Naive B cell (primary cell): ENCODE measurements at regions not wholly inside any gene's neighbourhood (a gene's known extent, or its start where the extent isn't known, plus 50 kb on each side); places are given as distances from the start of the nearest gene placed in this dataset.
"Not testable (repeated sequence)": the region's sequence is repeated elsewhere in the genome, so short reads cannot be mapped to it uniquely, and the experiment has no call there.

ENCODE experiments used
- ATAC-seq, 2 donors: fragments of 150-1000 bp; cut with Tn5 transposase; 2 replicates each; pipeline ENCODE4 v1.10.0; 2021; ENCODE audit warnings: low read depth in 2 of 2, mild to moderate bottlenecking in 2 of 2, moderate library complexity in 2 of 2
- DNase-seq: peaks from one replicate; pipeline ENCODE4 v3.0.0; 2022
- H3K27ac Mint-ChIP-seq, 6 donors: one replicate each; pipeline ENCODE4 v1.8.0; 2020 to 2022; ENCODE audit warnings: mild to moderate bottlenecking in 6 of 6, mixed read lengths in 6 of 6, moderate library complexity in 5 of 6, inconsistent platforms in 2 of 6
- H3K27me3 Mint-ChIP-seq, 3 donors: one replicate each; pipeline ENCODE4 v1.8.0; 2021 to 2022; ENCODE audit warnings: mixed read lengths in 3 of 3, mild to moderate bottlenecking in 1 of 3
- H3K36me3 Mint-ChIP-seq, 2 donors: one replicate each; pipeline ENCODE4 v1.8.0; 2020 to 2022; ENCODE audit warnings: mixed read lengths in 2 of 2, inconsistent platforms in 1 of 2, mild to moderate bottlenecking in 1 of 2
- H3K4me1 Mint-ChIP-seq, 3 donors: one replicate each; pipeline ENCODE4 v1.8.0; 2020 to 2022; ENCODE audit warnings: mixed read lengths in 3 of 3, inconsistent platforms in 1 of 3, mild to moderate bottlenecking in 1 of 3, moderate library complexity in 1 of 3
- H3K4me3 Mint-ChIP-seq, 8 donors: one replicate each; pipeline ENCODE4 v1.8.0; 2020 to 2022; ENCODE audit warnings: mild to moderate bottlenecking in 8 of 8, mixed read lengths in 8 of 8, moderate library complexity in 8 of 8, inconsistent platforms in 2 of 8
- H3K9me3 Mint-ChIP-seq, 7 donors: one replicate each; pipeline ENCODE4 v1.8.0; 2020 to 2022; ENCODE audit warnings: mixed read lengths in 7 of 7, mild to moderate bottlenecking in 5 of 7, inconsistent platforms in 2 of 7, moderate library complexity in 1 of 7

DNA sequence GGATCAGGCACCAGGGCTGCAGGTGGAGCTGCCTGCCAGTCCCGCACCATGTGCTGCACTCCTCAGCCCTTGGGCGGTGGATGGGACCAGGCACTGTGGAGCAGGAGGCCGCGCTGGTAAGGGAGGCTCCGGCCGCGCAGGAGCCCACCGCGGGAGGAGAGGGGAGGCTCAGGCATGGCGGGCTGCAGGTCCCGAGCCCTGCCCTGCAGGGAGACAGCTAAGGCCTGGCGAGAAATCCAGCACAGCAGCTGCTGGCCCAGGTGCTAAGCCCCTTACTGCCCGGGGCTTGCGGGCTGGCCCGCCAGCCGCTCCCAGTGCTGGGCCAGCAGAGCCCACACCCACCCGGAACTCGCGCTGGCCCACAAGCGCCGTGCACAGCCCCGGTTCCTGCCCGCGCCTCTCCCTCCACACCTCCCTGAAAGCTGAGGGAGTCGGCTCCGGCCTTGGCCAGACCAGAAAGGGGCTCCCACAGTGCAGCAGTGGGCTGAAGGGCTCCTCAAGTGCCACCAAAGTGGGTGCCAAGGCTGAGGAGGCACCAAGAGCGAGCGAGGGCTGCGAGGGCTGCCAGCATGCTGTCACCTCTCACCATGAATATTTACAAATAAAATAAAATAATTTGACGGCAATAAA, 294.7 kb downstream of the CD109 start:
- peaks cover 0 to 19% (median 3%) of the 10 kb centered on the region in 7 donors for H3K9me3 Mint-ChIP-seq
- not testable (repeated sequence) for H3K4me3 Mint-ChIP-seq, DNase-seq, H3K4me1 Mint-ChIP-seq, H3K36me3 Mint-ChIP-seq, ATAC-seq, H3K27me3 Mint-ChIP-seq, H3K27ac Mint-ChIP-seq

DNA sequence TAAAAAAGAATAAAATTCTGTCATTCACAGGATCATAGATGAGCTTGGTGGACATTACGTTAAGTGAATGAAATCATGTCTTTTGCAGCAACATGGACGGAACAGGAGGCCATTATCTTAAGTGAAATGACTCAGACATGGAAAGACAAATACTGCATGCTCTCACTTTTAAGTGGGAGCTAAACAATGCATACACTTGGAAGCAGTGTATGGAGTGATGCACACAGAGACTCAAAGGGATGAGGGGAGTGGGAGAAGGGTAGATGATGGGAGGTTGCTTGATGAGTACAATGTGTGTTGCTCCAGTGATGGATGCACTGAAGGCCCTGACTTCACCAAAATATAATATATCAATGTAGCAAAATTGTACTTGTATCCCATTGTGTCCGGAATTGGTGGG, 293.4 kb downstream of the CD109 start:
- Mint-ChIP-seq H3K27me3 (no peaks in the 10 kb centered on the region), H3K27ac (no peak overlapping the region), H3K9me3 (peaks cover 0 to 19% (median 3%) of the 10 kb centered on the region in 7 donors), H3K4me3 (no peak overlapping the region), H3K4me1 (no peaks in the 10 kb centered on the region), H3K36me3 (peaks cover 0 to 5% of the 10 kb centered on the region in 2 donors)
- ATAC-seq = no peak
- DNase-seq = no peak

GRCh38 chr6:73985891-73986290, 289.9 kb downstream of the CD109 start:
- Mint-ChIP-seq H3K9me3 (peaks cover 3 to 30% (median 7%) of the 10 kb centered on the region in 7 donors), H3K27me3 (no peaks in the 10 kb centered on the region), H3K4me3 (no peak overlapping the region), H3K4me1 (no peaks in the 10 kb centered on the region), H3K27ac (no peak overlapping the region), H3K36me3 (peaks cover 0 to 5% of the 10 kb centered on the region in 2 donors)
- ATAC-seq (no peak), DNase-seq (no peak)

DNA sequence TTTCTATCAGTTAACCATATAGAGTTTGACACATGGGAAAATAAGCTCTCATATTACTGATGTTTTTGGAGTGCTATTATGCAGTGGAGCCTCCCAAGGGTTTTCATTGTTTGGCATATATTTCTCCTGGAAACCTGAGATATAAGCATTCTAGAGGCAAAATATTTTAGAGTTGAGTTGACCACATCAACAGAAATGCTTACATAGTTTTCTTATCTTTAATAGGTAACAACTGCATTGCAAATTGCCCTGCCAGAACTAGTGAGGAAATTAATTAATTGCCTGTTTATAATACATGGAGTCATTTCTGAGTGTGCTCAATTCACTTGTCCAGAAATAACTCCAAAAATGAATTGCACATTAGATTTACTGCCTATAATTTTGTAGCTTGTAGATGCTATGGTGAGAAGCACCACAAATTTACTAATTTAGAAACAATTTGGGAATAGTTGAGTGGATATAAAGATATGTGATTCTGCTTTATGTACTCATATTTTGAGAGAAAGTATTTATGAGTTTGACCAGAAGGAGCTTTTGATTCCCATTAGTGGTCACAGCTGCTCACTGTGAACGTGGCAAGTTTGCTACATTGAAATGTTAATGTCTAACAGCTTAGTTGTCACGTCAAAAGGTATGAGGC, 288.7 kb downstream of the CD109 start:
- no peaks in the 10 kb centered on the region for H3K27me3 Mint-ChIP-seq
- H3K27ac Mint-ChIP-seq = no peak overlapping the region
- DNase-seq (no peak), ATAC-seq (no peak)
- H3K9me3 Mint-ChIP-seq = peaks cover 3 to 25% (median 6%) of the 10 kb centered on the region in 7 donors
- H3K4me3 Mint-ChIP-seq = no peak overlapping the region
- H3K36me3 Mint-ChIP-seq = peaks cover 0 to 5% of the 10 kb centered on the region in 2 donors
- no peaks in the 10 kb centered on the region for H3K4me1 Mint-ChIP-seq

GRCh38 chr6:73983367-73983766, 287.4 kb downstream of the CD109 start:
- DNase-seq (no peak), ATAC-seq (no peak)
- peaks cover 0 to 16% (median 3%) of the 10 kb centered on the region in 7 donors for H3K9me3 Mint-ChIP-seq
- H3K27me3 Mint-ChIP-seq = no peaks in the 10 kb centered on the region
- no peaks in the 10 kb centered on the region for H3K4me1 Mint-ChIP-seq
- no peak overlapping the region for H3K4me3 Mint-ChIP-seq
- no peak overlapping the region for H3K27ac Mint-ChIP-seq
- H3K36me3 Mint-ChIP-seq = no peaks in the 10 kb centered on the region

DNA sequence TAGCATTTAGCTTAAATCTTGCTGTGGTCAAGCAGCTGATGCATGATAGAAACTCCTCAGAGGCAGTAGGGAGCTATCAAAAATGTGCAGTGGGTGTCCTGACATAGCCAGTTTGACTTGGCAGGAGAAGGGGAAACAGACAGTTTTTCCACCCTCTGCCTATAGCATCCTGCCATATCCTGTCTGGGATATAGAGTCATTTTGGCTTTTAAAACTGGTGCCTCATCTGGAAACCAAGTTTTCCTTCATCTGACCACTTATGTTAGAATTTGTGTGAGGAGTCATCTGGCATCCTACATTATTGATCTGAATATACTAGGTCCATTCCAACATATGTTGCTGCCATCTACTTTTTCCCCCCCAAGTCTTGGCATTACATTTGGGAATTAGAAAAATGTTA, 284.1 kb downstream of the CD109 start:
- H3K36me3 Mint-ChIP-seq = no peaks in the 10 kb centered on the region

GRCh38 chr6:73978330-73978729, 282.3 kb downstream of the CD109 start:
- Mint-ChIP-seq H3K36me3 (no peaks in the 10 kb centered on the region), H3K4me3 (no peak overlapping the region), H3K27me3 (no peaks in the 10 kb centered on the region), H3K9me3 (peaks cover 0 to 16% (median 6%) of the 10 kb centered on the region in 7 donors), H3K27ac (no peak overlapping the region), H3K4me1 (no peaks in the 10 kb centered on the region)
- DNase-seq (no peak), ATAC-seq (no peak)

More for the DNA sequence above, 284.1 kb downstream of the CD109 start:
- Mint-ChIP-seq H3K4me1 (no peaks in the 10 kb centered on the region), H3K27me3 (no peaks in the 10 kb centered on the region), H3K27ac (no peak overlapping the region), H3K9me3 (peaks cover 0 to 16% (median 6%) of the 10 kb centered on the region in 7 donors), H3K4me3 (no peak overlapping the region)
- DNase-seq (no peak), ATAC-seq (no peak)

DNA sequence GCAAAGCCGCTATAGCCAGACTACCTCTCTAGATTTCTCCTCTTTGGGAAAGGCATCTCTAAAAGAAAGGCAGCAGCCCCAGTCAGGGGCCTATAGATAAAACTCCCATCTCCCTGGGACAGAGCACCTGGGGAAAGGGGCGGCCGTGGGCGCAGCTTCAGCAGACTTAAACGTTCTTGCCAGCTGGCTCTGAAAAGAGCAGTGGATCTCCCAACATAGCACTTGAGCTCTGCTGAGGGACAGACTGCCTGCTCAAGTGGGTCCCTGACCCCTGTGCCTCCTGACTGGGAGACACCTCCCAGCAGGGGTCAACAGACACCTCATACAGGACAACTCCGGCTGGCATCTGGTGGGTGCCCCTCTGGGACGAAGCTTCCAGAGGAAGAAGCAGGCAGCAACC, 276.5 kb downstream of the CD109 start:
- H3K36me3 Mint-ChIP-seq, DNase-seq, H3K27ac Mint-ChIP-seq, H3K9me3 Mint-ChIP-seq, H3K27me3 Mint-ChIP-seq, H3K4me3 Mint-ChIP-seq, ATAC-seq, H3K4me1 Mint-ChIP-seq: not testable (repeated sequence)

GRCh38 chr6:73969971-73970970, 274.3 kb downstream of the CD109 start:
- no peak for DNase-seq
- Mint-ChIP-seq H3K27ac (no peak overlapping the region), H3K27me3 (peaks cover 0 to 8% (median 3%) of the 10 kb centered on the region in 3 donors), H3K4me3 (no peak overlapping the region), H3K36me3 (no peaks in the 10 kb centered on the region), H3K9me3 (peaks cover 0 to 3% (median 0%) of the 10 kb centered on the region in 7 donors), H3K4me1 (no peaks in the 10 kb centered on the region)
- no peak for ATAC-seq

GRCh38 chr6:73968221-73968757, 272.3 kb downstream of the CD109 start:
- peaks cover 0 to 2% (median 0%) of the 10 kb centered on the region in 7 donors for H3K9me3 Mint-ChIP-seq
- H3K36me3 Mint-ChIP-seq = no peaks in the 10 kb centered on the region
- peaks cover 0 to 20% (median 13%) of the 10 kb centered on the region in 3 donors for H3K27me3 Mint-ChIP-seq
- ATAC-seq (no peak), DNase-seq (no peak)
- peak overlapping the region in 1 of 6 donors; percentile 15 for H3K27ac Mint-ChIP-seq
- no peak overlapping the region for H3K4me3 Mint-ChIP-seq
- H3K4me1 Mint-ChIP-seq = no peaks in the 10 kb centered on the region

GRCh38 chr6:73965539-73966029, 269.6 kb downstream of the CD109 start:
- Mint-ChIP-seq H3K4me1 (no peaks in the 10 kb centered on the region), H3K27ac (no peak overlapping the region), H3K36me3 (no peaks in the 10 kb centered on the region), H3K9me3 (peaks cover 0 to 3% (median 0%) of the 10 kb centered on the region in 7 donors), H3K4me3 (no peak overlapping the region), H3K27me3 (peaks cover 0 to 20% (median 12%) of the 10 kb centered on the region in 3 donors)
- ATAC-seq (no peak), DNase-seq (no peak)

DNA sequence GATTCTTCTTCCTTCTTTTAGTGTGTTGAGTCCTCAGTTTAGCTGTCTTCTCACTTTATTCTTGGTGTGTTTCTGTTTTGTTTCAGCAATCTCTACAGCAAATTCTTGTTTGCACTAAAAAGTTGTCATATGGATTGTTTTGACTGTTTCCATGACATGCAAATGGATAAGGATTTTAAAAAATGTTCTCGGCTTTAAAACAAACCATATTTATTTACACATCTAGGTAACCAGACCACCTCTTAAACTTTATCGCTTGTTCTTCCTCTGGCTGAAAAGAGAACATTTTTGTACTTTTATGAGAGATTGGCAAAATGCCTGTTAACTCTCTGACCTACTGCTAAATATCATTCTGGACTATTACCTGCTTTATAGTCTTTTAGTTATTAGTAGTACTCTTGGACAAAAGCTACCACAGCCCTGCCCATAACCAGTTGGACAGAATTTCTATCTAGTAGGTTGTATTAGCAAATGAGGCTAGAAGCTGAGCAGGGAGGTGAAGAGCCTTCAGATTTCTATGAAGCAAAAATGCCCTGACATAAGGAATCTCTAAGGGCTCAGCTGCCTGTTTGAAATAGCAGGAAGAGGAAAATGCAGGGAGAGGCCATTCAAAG, 268.3 kb downstream of the CD109 start:
- ATAC-seq (no peak), DNase-seq (no peak)
- Mint-ChIP-seq H3K36me3 (no peaks in the 10 kb centered on the region), H3K4me3 (no peak overlapping the region), H3K27me3 (peaks cover 0 to 20% (median 12%) of the 10 kb centered on the region in 3 donors), H3K4me1 (no peaks in the 10 kb centered on the region), H3K9me3 (peaks cover 0 to 3% (median 0%) of the 10 kb centered on the region in 7 donors), H3K27ac (no peak overlapping the region)

DNA sequence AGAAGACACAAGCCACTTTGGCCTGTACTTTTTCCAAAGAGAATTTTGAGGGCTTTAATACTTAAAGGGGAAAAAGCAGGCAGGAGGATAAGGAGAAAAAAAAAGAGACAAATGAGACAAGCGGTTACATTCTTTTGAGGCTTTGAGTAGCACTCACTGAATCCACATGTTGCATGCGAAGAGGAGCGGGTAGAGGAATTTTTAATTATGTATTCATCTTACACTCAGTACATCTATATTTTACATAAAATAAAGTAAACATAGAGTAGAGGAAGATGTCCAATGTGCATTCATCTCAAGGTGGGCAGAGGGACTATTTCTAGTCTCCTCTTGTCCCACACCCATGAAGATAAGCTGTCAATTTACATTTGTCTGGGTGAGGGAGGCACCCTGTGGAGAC, 266.9 kb downstream of the CD109 start:
- H3K36me3 Mint-ChIP-seq = no peaks in the 10 kb centered on the region
- ATAC-seq = no peak
- no peak overlapping the region for H3K4me3 Mint-ChIP-seq
- peaks cover 0 to 20% (median 12%) of the 10 kb centered on the region in 3 donors for H3K27me3 Mint-ChIP-seq
- H3K9me3 Mint-ChIP-seq = peaks cover 0 to 3% (median 0%) of the 10 kb centered on the region in 7 donors
- no peak for DNase-seq
- no peaks in the 10 kb centered on the region for H3K4me1 Mint-ChIP-seq
- H3K27ac Mint-ChIP-seq = peak overlapping the region in 1 of 6 donors; percentile 4
